NCI-H69 (cell line): ENCODE measurements at regions not wholly inside any gene's neighbourhood (a gene's known extent, or its start where the extent isn't known, plus 50 kb on each side); places are given as distances from the start of the nearest gene placed in this dataset.

Experiments used
- DNase-seq: peaks from one replicate; lab custom pipeline; 2025; lab: John Stamatoyannopoulos, UW

DNA sequence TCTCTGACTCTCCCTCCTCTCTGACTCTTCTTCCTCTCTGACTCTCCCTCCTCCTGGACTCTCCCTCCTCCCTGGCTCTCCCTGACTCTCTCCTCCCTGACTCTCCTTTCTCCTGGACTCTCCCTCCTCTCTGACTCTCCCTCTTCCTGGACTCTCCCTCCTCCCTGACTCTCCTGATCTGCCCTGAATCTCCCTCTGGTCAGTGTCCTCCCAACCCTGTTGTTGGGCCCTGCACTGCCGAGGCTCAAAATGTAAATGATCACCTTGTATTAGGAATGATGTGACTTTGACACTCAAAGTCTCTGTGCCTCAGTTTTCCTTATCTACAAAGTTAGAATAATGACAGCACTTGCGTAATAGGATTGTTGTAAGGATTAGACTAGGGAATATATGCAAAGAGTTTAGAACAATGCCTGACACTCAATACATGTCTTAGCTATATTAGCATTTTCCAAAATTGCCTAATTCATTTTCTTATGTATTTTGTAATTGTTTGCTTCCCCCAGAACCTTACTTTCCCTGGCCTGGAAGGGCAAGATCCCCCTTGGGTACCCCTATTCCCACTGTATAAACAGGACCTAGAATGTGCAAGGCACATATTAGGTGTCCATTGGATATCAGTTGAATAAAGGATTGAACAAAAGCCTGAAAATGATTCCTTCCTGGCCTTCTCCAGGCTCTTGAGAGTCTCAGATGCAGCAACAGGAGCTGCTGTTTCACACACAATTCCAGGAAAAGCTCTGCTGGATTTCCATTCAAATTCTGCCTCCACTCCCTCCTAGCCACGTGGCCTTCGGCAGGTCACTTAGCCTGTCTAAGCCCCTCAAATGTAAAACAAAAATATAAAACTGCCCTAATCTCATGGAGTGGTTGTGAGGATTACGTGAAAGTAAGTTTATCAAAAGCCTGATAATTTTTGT, 170.1 kb downstream of the INHBB start:
- no peak for DNase-seq

DNA sequence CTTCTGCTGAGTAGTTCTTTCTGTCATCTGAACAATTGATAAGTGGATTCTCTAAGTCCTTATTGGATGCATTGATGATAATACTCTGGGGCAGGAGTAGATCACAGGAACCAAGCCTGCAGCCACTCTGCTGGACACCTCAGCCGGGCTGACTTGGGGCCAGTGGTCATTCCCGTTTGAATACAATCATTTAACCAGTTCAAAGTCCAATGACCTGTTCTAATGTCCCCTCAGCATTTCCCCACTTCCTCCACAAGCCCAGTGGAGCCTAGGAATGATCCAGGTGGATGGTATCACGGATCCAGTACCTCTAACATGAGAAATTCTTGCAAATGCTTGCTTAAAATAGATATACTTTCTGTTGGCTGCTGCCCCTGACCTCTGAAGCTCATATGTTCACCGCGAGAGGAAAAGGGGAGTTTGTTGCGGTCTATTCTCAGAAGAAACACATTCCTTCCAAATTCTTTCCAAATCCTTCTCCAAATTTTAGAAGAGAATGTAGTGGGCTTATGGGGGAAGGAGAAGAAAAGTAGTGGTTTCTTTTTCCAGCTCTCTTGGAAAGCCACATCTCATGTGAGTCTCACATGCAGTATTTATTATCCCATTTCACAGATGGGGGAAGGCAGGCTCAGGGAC, 170.9 kb downstream of the INHBB start:
- DNase-seq = no peak

DNA sequence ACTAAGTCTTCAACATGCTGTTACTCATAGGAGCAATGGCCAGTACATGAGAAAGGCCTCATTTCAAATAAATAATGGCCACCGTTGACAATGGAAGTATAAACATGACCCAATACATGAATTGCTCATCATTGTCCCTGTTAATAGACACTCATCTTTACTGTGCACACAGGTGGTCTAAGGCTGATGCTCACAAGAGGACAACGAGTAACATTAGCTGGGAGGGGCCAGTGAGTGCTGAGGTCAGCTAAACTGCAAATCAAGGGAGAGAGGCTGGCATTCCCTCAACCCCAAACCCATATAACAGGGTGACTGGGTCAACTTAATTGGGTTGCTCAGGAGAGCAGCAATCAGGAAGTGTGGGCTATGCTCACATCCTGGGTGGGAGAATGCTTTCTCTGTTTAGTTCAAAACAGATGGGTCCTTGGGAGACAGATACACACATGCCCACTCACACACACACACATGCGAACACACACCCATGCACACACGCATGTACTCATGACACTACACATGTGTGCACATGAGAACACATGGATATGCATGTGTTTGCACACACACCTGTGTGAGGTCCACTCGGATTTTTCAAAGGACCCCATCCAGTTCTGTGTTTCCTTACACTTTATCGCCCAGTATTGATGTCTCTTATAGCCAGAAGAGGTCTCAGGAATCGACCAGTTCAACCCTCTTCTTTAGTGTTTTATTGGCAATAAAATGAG, 172.0 kb downstream of the INHBB start:
- peak; percentile 54 for DNase-seq

DNA sequence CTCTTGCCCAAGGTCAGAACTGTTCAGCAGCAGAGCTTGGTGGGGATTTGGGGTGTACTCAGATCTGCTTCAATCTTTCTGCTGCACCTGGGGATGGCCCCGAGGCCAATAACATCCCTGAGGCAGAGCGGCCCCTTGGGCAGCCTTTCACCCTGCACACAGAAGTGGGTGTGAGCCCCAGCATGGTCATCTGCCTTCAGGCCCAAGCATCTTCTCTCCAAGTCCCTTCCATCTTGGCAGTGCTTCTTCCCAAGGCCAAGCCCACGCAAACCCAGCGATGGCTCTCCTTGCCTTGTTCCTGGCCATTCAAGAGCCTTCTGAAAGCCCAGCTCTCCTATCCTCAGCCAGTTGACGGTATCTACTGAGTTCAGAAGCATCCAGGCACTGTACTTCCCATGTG, 172.9 kb downstream of the INHBB start:
- no peak for DNase-seq

DNA sequence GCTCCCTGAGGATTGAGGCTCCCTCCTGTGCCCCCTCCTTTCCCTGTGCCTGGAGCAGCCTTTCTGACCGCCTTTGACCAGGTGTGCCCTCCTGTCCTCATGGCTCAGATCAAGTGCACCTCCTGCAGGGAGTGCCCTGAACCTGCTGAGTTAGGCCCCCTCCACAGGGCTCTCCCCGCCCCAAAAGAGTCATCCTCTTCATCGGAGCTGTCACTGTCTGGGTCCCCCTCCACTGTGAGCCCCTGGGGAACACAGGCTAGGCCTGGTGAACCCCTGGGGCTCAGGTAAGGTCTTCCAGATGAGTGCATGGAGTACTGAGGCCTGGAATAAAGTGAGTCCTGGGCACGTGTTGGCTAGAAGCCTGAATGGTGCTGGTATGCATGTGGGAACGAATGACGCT, 173.5 kb downstream of the INHBB start:
- DNase-seq = no peak

DNA sequence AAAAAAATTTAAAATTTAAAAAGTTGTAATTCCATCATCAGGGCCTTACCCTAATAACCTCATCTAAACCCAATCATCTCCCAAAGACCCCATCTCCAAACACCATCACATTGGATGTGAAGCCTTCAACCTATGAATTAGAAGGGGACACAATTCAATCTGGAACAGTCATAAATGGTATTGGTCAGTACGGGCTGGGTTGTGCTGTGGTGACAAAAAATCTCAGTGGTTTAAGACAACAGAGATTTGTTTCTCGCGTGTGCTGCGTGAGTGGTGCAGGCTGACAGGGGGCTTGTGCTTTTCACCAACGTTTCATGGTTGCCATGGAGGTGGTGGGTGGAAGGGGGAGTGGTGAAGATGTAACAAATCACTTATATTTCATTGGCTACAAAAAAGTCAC, 174.5 kb downstream of the INHBB start:
- no peak for DNase-seq

DNA sequence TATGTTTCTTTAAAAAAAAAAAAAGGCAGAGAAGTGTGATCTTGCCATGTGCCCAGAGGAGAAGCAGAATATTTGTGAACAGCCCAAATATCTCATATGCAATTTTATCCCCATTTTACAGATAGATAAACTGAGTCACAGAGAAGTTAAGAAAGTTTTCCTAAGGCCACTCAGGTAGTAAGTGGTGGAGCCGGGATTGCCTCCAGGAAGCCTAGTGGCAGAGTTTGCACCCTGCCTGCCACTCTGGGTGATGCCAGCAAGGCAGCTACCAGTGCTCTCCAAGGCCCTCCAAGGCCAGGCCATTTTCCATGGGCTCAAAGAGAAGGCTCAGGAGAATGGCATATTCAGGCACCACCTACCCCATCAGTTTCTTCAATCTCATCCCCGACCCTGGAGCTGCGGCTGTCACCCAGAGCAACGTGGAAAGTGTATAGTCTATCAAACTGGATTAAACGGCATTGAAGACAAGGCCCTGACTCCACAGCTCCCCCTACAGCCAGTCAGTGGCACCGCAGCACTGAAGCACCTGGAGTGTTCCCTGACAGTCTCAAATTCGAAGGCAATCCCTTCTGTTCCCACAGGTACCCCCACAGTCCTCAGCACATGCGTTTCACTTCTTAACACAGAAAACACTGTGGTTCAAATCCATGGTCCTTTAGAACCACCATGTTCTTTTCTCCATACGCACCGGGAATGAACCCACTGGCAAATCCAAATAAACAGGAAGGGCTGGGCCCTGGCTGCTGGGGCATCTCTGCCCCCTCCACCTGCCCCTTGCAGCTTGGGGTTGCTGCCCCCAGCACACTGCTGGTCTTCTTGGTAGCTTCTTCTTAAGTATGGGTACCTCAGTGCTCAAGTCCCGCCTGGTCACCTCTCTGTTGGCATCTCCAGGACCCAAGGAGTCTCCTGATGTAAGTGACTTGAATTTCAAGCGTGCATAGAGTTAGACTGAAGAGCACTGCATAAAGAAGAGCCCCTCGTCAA, 175.3 kb downstream of the INHBB start:
- peak; percentile 44 for DNase-seq

DNA sequence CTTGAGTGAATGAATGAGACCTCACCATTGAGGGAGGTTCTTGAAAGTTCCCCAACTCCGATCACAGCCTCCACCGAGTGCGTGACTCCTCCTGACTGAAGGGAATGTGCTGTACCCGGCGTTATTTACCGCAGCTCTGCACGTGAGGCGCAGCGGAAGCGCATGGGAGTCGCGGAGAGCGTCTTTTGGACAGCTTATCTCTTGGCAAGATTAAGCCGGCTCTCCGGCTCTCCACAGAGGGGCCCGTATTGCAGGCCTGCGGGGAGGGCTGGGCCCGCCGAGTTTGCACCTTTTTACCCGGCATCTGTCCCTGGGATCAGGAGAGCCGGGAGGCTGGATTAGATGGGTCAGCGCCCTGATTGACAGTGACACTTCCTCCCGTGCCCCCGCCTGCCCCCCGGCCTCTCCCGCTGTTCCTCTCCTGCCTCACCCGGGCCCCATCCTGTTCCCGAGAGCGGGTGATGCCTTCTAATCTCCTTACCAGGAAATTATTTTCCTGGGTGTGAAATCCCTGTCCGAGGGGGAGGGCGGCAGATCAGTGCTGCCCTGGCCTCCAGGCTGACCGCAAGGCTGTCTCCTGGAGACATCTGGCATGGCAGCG, 176.3 kb downstream of the INHBB start:
- DNase-seq = no peak

DNA sequence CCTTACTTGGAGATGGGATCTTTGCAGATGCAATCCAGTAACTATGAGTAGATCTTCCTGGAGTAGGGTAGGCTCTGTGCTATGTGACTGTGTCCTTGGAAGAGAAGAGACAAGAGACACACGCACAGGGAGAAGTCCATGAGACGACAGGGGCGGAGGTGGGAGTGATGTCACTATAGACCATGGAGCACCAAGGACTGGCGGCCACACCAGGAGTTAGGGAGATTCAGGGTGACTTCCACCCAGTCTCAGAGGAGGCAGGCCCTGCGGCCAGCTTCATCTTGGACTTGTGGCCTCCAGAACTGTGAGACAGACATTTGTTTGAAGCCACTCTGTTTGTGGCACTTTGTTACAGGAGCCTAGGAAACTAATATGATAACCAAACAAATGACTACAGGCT, 177.8 kb downstream of the INHBB start:
- no peak for DNase-seq

DNA sequence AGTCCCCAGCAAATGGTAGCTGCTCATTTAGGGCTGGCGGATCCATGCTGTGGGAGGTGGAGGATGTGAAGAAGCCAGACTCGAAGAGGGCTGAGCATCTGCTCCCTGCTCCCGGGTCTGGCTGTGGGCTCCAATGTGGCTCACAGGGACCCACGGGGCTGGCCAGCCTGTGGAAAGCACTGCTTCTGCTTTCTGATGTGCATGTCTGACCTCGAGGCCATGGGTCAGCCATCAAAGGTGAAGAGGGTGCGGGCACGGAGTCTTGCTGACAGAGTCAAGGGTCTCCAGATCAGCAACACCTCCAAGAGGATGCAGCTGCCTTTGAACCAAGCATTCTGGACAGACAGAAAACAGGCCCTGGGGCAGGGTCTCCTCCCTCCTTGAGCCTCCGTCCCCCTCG, 178.2 kb downstream of the INHBB start:
- no peak for DNase-seq

DNA sequence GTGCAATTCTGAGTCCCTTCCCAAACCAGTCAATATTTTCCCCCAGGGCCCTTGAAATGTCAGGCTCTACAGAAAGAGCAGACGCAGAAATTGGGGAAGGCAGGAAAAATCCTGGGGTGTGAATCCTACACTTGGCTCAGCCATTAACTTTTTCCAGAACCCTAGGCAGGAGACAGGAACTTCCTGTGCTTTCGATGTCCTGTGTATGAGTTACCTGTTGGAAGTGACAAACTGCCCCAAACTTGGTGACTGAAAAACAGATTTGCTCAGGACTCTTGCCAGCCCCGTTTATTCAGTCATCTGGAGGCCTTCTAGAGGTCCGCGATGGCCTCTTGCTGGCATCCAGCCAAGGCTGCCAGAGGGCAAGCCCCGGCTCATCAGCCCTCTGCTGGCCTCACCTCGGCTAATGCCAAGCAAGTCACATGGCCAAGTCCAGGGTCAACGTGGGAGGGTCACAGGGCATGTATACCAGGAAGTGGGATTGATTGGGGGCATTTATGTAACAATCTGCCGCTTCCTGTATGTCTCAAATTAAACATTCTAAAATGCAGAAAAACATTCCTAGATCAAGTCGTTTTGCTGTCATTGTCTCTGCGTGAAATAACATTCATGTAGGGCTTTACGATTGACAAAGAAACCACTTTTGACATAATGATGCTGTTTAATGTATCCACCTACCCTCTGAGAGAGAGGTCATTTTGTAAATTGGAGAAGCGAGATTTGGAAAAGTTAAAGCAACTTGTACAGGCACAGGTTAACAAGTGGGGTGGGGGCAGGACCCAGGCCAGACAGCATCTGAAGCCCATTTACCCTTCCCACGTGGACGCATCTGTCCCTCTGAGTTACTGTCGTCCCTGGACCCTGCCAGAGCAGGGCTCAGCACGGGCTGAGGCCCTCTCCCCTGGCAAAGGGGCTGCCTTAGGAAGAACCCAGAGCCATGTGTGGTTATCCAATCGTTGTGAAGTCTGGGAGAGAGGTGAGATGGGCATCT, 179.4 kb downstream of the INHBB start:
- DNase-seq = peak; percentile 8

DNA sequence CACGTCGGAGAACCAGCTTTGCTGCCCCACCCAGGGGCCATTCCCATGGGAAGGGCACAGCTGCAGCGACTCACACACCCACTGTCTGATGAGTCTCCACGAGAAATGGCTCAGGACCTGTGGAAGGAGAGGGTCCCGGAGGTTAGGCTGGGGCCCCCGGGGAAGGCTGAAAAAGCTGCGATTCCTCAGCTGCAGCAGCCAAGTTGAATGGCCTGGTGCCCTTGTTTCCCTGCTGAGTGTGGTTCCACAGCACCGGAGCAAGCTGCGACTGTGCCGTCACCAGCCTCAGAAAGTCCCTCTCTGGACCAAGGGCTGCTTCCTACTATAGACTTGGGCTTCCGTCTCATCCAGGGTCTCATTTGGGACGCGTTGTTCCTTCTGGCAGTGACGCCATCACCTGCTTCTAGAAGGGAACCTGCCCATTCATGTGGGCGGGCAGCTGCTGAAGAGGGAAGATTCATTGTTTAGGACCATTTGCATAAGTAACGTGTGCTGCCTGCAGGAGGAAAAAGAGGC, 180.2 kb downstream of the INHBB start:
- no peak for DNase-seq

DNA sequence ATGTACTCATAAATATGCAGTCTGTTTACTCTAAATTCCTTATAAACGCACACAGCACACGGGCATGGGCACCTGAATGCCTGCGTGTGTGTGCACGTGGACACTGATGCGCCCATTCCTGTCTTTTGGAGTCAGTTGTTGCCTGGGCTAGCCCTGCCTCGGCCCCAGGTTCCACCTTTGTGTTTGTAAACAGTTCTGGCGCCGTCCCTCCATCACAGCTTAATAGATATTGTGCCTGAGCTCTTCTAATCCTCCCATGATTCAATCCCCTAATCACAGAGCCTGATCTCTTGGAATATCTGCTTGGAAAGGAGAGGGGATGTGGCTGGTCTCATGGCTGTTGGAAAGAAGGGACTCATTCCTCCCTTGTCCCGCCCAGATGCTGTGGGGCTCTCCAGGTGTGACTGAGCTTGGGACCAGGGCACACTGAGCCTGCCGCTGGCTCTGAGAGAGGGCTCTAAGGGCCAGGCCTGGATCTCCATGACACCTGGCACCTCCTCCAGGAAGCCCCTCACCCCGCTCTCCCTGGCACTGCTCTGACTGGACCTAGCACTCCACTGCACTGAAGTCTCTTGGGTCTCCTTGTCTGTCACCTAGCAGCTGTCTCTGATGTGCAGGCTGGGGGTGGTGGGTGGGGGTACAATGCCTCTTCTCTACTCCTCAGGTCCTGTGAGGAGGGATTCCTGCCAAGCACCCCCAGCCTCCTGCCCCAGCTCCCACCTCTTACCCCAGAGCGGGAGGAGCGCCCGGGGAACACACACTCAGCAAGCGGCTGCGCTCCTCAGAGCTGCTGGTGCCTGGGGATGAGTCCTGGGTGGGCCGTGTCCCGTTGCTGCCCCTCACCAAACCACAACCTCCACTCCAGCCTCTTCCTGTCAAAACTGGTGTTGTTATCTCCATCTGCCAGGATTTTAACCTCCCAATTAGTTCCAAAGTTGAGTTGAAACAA, 181.3 kb downstream of the INHBB start:
- no peak for DNase-seq

DNA sequence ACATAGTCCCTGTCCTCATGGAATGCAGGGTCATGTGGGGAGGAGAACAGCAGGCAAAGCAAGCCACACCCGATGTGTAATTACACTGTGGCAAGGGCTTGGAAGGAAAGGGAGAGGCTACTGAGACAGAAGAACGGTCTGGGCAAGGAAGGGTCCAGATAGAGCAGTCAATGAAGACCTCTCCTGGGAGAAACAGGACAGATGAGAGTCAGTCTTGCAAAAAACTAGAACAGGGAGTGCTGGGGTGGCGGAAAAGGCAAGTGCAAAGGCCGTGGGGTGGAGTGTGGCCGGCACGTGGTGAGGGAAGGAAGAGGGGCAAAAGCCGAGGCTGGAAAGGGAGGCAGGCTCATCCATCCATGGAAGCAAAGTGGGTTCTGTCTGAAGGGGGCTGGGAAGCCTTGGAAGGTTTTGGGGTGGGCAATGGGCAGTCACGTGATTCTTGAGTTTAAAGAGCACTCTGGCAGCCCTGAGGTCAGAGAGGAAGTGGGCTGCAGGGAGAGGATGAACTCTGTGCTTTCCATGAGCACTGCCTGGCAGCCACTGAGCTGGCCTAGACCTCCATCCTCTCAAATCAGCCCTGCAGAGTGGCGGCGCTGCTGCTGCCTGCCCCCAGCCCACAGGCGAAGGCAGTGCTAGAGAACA, 182.2 kb downstream of the INHBB start:
- DNase-seq = peak; percentile 8

DNA sequence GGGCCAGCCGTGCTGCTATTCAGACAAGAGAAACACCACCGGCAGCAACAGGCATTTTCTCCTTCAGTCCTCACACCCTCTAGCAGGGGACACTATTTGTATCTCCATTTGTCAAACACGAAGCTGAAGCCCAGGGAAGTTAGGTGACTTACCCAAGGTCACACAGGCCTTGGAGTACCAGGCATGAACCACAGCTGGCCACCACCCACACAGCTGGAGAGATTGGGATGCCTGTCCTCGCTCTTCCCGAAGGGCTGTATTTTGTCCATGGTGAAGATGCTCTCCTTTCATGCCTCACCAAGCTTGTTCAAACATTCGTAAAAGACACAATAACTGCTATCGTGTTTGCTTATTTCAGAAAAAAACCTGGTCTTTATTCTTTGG, 182.7 kb downstream of the INHBB start:
- DNase-seq = no peak

DNA sequence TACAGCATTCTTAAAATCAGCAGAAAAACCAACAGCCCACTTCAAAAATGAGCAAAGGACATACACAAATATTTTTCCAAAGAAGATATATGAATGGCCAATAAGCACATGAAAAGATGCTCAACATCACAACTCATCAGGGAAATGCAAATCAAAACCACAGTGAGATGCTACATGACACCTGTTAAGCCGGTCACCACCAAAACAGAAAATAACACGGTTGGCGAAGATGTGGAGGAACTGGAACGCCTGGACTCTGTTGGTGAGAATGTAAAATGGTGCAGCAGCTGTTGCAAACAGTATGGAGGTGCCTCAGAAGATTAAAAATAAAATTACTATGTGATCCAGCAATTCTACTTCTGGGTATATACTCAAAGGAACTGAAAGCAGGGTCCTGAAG, 184.8 kb downstream of the INHBB start:
- no peak for DNase-seq

DNA sequence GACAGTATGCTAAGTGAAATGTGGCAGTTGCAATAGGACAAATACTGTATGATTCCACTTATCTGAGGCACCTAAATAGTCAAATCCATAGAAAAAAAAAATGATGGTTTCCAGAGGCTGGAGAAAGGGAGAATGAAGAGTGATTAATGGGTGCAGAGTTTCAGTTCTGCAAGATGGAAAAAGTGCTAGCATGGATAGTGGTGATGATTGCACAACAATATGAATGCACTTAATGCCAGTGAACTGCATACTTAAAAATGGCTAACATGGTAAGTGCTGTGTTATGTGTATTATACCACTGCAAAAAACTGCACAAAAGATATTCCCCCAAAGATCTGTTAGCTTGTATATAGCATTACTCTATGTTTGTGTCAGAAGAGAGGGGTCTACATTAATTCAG, 185.4 kb downstream of the INHBB start:
- DNase-seq = no peak
